Esophagus squamous epithelium (tissue), 4 donors: ENCODE measurements at regions not wholly inside any gene's neighbourhood (a gene's known extent, or its start where the extent isn't known, plus 50 kb on each side); places are given as distances from the start of the nearest gene placed in this dataset.

Experiments used
- POLR2A ChIP-seq, 4 donors: fragments of 450-650 bp; IDR thresholded peaks; one replicate each; pipeline ENCODE4 v1.6.1; 2017; ENCODE audit warnings: antibody characterized with exemption in 4 of 4, mild to moderate bottlenecking in 4 of 4, moderate library complexity in 3 of 4
- TF ChIP-seq, protein P1 (sequence below), 6 experiments: fragments of 450-650 bp in 4 of 6; fragments of 200-600 bp in 2 of 6; sonication (generic) in 2 of 6; IDR thresholded peaks; one replicate each; pipeline ENCODE4 v1.5.1; 2016 to 2019; ENCODE audit warnings: antibody characterized with exemption in 6 of 6, mild to moderate bottlenecking in 4 of 6, moderate library complexity in 4 of 6

DNA sequence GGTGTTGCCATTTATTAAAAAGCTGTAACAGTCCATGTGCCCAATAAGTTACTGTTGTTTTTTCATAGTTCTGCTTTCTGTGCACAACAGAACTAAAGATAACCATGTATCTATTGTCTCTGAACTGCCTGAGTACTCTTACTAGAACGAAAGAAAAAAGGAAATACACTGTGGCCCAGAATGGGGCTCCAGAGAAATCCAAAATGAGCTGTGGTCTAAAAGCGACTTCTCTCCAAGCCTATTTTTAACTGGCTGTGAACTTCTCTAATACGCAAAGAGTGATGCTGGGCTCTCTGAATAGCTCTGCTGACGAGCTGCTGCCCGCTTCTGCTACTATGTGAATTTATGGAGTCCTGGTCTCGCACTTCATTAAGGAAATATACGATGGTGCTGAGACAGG, 56.2 kb upstream of the LPP start:
- TF ChIP-seq, protein P1, sequence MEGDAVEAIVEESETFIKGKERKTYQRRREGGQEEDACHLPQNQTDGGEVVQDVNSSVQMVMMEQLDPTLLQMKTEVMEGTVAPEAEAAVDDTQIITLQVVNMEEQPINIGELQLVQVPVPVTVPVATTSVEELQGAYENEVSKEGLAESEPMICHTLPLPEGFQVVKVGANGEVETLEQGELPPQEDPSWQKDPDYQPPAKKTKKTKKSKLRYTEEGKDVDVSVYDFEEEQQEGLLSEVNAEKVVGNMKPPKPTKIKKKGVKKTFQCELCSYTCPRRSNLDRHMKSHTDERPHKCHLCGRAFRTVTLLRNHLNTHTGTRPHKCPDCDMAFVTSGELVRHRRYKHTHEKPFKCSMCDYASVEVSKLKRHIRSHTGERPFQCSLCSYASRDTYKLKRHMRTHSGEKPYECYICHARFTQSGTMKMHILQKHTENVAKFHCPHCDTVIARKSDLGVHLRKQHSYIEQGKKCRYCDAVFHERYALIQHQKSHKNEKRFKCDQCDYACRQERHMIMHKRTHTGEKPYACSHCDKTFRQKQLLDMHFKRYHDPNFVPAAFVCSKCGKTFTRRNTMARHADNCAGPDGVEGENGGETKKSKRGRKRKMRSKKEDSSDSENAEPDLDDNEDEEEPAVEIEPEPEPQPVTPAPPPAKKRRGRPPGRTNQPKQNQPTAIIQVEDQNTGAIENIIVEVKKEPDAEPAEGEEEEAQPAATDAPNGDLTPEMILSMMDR (IDR thresholded peaks at IDR 0.05) = no peak
- TF ChIP-seq POLR2A (IDR thresholded peaks at IDR 0.05) = no peak
